Fibroblast of lung (primary cell): ENCODE measurements at regions not wholly inside any gene's neighbourhood (a gene's known extent, or its start where the extent isn't known, plus 50 kb on each side); places are given as distances from the start of the nearest gene placed in this dataset.

Source experiments
- DNase-seq, 2 donors: peaks; one replicate each; pipeline versions ENCODE4 v3.0.0 to v3.0.0-alpha.2; 2010; ENCODE audit warnings: low read depth in 2 of 2
- H2AFZ ChIP-seq: 2 replicates; pipeline ENCODE4 v1.5.1; 2012; ENCODE audit warnings: low read length, control low read depth, inconsistent platforms
- H3K27ac ChIP-seq: 2 replicates; pipeline ENCODE4 v1.5.1; 2011; ENCODE audit warnings: low read length, control low read depth; ENCODE audit not compliant: insufficient read depth
- H3K27me3 ChIP-seq: 2 replicates; pipeline ENCODE4 v1.5.1; 2011; ENCODE audit warnings: mild to moderate bottlenecking, low read length; ENCODE audit not compliant: control insufficient read depth, insufficient read depth
- H3K36me3 ChIP-seq: 2 replicates; pipeline ENCODE4 v1.5.1; 2011; ENCODE audit warnings: low read length; ENCODE audit not compliant: control insufficient read depth, insufficient read depth
- H3K4me1 ChIP-seq: 2 replicates; pipeline ENCODE4 v1.5.1; 2011; ENCODE audit warnings: low read length; ENCODE audit not compliant: control insufficient read depth, insufficient read depth; ENCODE audit errors: extremely low read depth
- H3K4me2 ChIP-seq: 2 replicates; pipeline ENCODE4 v1.5.1; 2011; ENCODE audit warnings: low read length, control low read depth; ENCODE audit not compliant: insufficient read depth; ENCODE audit errors: extremely low read depth
- H3K4me3 ChIP-seq, 4 experiments: fragments of 200-600 bp in 1 of 4; sonication (generic) in 1 of 4; replicated peaks in 1 of 4; 2 replicates each; pipeline ENCODE4 v1.5.1; 2011 to 2016; ENCODE audit warnings: low read length in 4 of 4, low read depth in 3 of 4, mild to moderate bottlenecking in 3 of 4, control low read depth in 2 of 4, inconsistent platforms in 1 of 4, mixed read lengths in 1 of 4; ENCODE audit not compliant: insufficient read depth in 1 of 4; ENCODE audit errors: control extremely low read depth in 1 of 4
- H3K79me2 ChIP-seq: 2 replicates; pipeline ENCODE4 v1.5.1; 2012; ENCODE audit warnings: mild to moderate bottlenecking, low read length, inconsistent platforms; ENCODE audit not compliant: control insufficient read depth, insufficient read depth
- H3K9ac ChIP-seq: 2 replicates; pipeline ENCODE4 v1.5.1; 2011; ENCODE audit warnings: mild to moderate bottlenecking, low read length, control low read depth; ENCODE audit not compliant: insufficient read depth
- H3K9me3 ChIP-seq: 2 replicates; pipeline ENCODE4 v1.5.1; 2012; ENCODE audit warnings: low read depth, low read length; ENCODE audit not compliant: control insufficient read depth, insufficient read depth
- H4K20me1 ChIP-seq: 2 replicates; pipeline ENCODE4 v1.5.1; 2011; ENCODE audit warnings: low read length; ENCODE audit not compliant: control insufficient read depth, insufficient read depth; ENCODE audit errors: extremely low read depth
- CTCF ChIP-seq, 2 donors: IDR thresholded peaks in 1 of 2; conservative IDR thresholded peaks in 1 of 2; 1 replicate in 1 of 2; 2 replicates in 1 of 2; pipeline ENCODE4 v1.5.1; 2011 to 2012; ENCODE audit warnings: low read length in 2 of 2, control low read depth in 1 of 2, inconsistent platforms in 1 of 2, low read depth in 1 of 2, mild to moderate bottlenecking in 1 of 2
- EZH2 ChIP-seq: IDR thresholded peaks from 2 replicates; pipeline ENCODE4 v1.5.1; 2012; ENCODE audit warnings: low read length, control low read depth, mild to moderate bottlenecking; ENCODE audit errors: missing control alignments

GRCh38 chr2:176648700-176649297 lies 379.6 kb downstream of the MTX2 start:
- Histone ChIP-seq H3K4me2 (no peak overlapping the region), H3K4me3 (no peak overlapping the region), H3K36me3 (no peaks in the 10 kb centered on the region), H3K9me3 (no peaks in the 10 kb centered on the region), H4K20me1 (no peaks in the 10 kb centered on the region), H3K4me1 (no peaks in the 10 kb centered on the region), H3K9ac (no peak overlapping the region), H3K79me2 (no peaks in the 10 kb centered on the region), H3K27ac (no peak overlapping the region), H2AFZ (no peak overlapping the region), H3K27me3 (no peaks in the 10 kb centered on the region)
- no peak for TF ChIP-seq EZH2
- TF ChIP-seq CTCF (conservative IDR thresholded peaks at IDR 0.05 in 1 of 2, IDR thresholded peaks at IDR 0.05 in 1 of 2; ENCODE audit: low read depth in 1 of 2, low read length in 2 of 2), result no peak
- no peak for DNase-seq

GRCh38 chr2:176650104-176650837 lies 381.0 kb downstream of the MTX2 start:
- no peak overlapping the region for H3K4me3 ChIP-seq
- H3K9ac ChIP-seq, result no peak overlapping the region
- H3K36me3 ChIP-seq, result no peaks in the 10 kb centered on the region
- no peak overlapping the region for H3K4me2 ChIP-seq
- H4K20me1 ChIP-seq, result no peaks in the 10 kb centered on the region
- H3K9me3 ChIP-seq, result no peaks in the 10 kb centered on the region
- no peak overlapping the region for H3K27ac ChIP-seq
- DNase-seq, result no peak
- H3K27me3 ChIP-seq, result no peaks in the 10 kb centered on the region
- TF ChIP-seq CTCF (conservative IDR thresholded peaks at IDR 0.05 in 1 of 2, IDR thresholded peaks at IDR 0.05 in 1 of 2; ENCODE audit: low read depth in 1 of 2, low read length in 2 of 2), result no peak
- TF ChIP-seq EZH2, result no peak
- no peaks in the 10 kb centered on the region for H3K4me1 ChIP-seq
- no peak overlapping the region for H2AFZ ChIP-seq
- no peaks in the 10 kb centered on the region for H3K79me2 ChIP-seq

- Histone ChIP-seq H4K20me1 (no peaks in the 10 kb centered on the region), H3K79me2 (no peaks in the 10 kb centered on the region), H3K27ac (no peak overlapping the region), H3K36me3 (no peaks in the 10 kb centered on the region), H3K9ac (no peak overlapping the region), H2AFZ (no peak overlapping the region), H3K4me1 (no peaks in the 10 kb centered on the region), H3K4me2 (no peak overlapping the region), H3K9me3 (no peaks in the 10 kb centered on the region), H3K4me3 (no peak overlapping the region), H3K27me3 (no peaks in the 10 kb centered on the region)
- TF ChIP-seq CTCF (conservative IDR thresholded peaks at IDR 0.05 in 1 of 2, IDR thresholded peaks at IDR 0.05 in 1 of 2; ENCODE audit: low read depth in 1 of 2, low read length in 2 of 2) (no peak), EZH2 (no peak)
- DNase-seq, result no peak
These were observed 381.8 kb downstream of the MTX2 start for GRCh38 chr2:176650838-176651555.
